Naive thymus-derived CD4-positive, alpha-beta T cell (primary cell): ENCODE measurements at regions not wholly inside any gene's neighbourhood (a gene's known extent, or its start where the extent isn't known, plus 50 kb on each side); places are given as distances from the start of the nearest gene placed in this dataset.

Source experiments
- ATAC-seq: fragments of 150-1000 bp; cut with Tn5 transposase; 2 replicates; pipeline ENCODE4 v1.10.0; 2021; ENCODE audit warnings: mild to moderate bottlenecking, moderate library complexity
- CTCF ChIA-PET: fragments of 350-600 bp; sonication (Branson Sonifier 250); formaldehyde crosslinking; loops from one replicate; lab custom pipeline; 2021; ENCODE audit warnings: antibody characterized with exemption; lab: Charles Lee
- POLR2A ChIA-PET: fragments of 350-600 bp; sonication (Branson Sonifier 250); formaldehyde crosslinking; loops from one replicate; lab custom pipeline; 2021; ENCODE audit warnings: antibody characterized with exemption, inconsistent platforms; lab: Charles Lee
- DNase-seq, 9 donors: peaks; one replicate each; pipeline versions ENCODE4 v3.0.0 to v3.0.0-alpha.2; 2020 to 2022; ENCODE audit warnings: mixed read lengths in 1 of 9
- H3K27ac ChIP-seq: one replicate; pipeline ENCODE4 v1.7.0; 2013; ENCODE audit warnings: mild to moderate bottlenecking, low read depth, low read length, moderate library complexity
- H3K27me3 ChIP-seq, 2 donors: one replicate each; pipeline ENCODE4 v1.7.0; 2013; ENCODE audit warnings: low read length in 2 of 2, mild to moderate bottlenecking in 2 of 2, moderate library complexity in 2 of 2; ENCODE audit not compliant: control insufficient read depth in 2 of 2, insufficient read depth in 2 of 2
- H3K36me3 ChIP-seq, 3 experiments: 1 replicate in 2 of 3; 2 replicates in 1 of 3; pipeline ENCODE4 v1.7.0; 2013; ENCODE audit warnings: low read length in 3 of 3, mild to moderate bottlenecking in 3 of 3, moderate library complexity in 1 of 3; ENCODE audit not compliant: insufficient read depth in 3 of 3, control insufficient read depth in 2 of 3
- H3K4me1 ChIP-seq, 2 donors: one replicate each; pipeline ENCODE4 v1.7.0; 2013; ENCODE audit warnings: low read length in 2 of 2, mild to moderate bottlenecking in 2 of 2, moderate library complexity in 1 of 2; ENCODE audit not compliant: control insufficient read depth in 2 of 2, insufficient read depth in 2 of 2
- H3K4me3 ChIP-seq: 2 replicates; pipeline ENCODE4 v1.7.0; 2013; ENCODE audit warnings: mild to moderate bottlenecking, low read length
- H3K9me3 ChIP-seq, 3 experiments: 1 replicate in 2 of 3; 2 replicates in 1 of 3; pipeline ENCODE4 v1.7.0; 2013; ENCODE audit warnings: low read length in 3 of 3; ENCODE audit not compliant: control insufficient read depth in 2 of 3
- H3K27ac Mint-ChIP-seq, 9 donors: one replicate each; pipeline ENCODE4 v1.8.0; 2020 to 2022; ENCODE audit warnings: mixed read lengths in 9 of 9, mild to moderate bottlenecking in 8 of 9, moderate library complexity in 5 of 9, inconsistent platforms in 2 of 9
- H3K27me3 Mint-ChIP-seq, 5 donors: one replicate each; pipeline ENCODE4 v1.8.0; 2021 to 2022; ENCODE audit warnings: mixed read lengths in 5 of 5, mild to moderate bottlenecking in 1 of 5
- H3K36me3 Mint-ChIP-seq, 5 donors: one replicate each; pipeline ENCODE4 v1.8.0; 2020 to 2022; ENCODE audit warnings: mixed read lengths in 5 of 5, mild to moderate bottlenecking in 3 of 5, inconsistent platforms in 1 of 5
- H3K4me1 Mint-ChIP-seq, 7 donors: one replicate each; pipeline ENCODE4 v1.8.0; 2020 to 2022; ENCODE audit warnings: mixed read lengths in 7 of 7, mild to moderate bottlenecking in 3 of 7, inconsistent platforms in 1 of 7
- H3K4me3 Mint-ChIP-seq, 10 donors: one replicate each; pipeline ENCODE4 v1.8.0; 2020 to 2022; ENCODE audit warnings: mild to moderate bottlenecking in 10 of 10, mixed read lengths in 10 of 10, moderate library complexity in 6 of 10, inconsistent platforms in 2 of 10
- H3K9me3 Mint-ChIP-seq, 11 donors: one replicate each; pipeline ENCODE4 v1.8.0; 2020 to 2022; ENCODE audit warnings: mixed read lengths in 11 of 11, mild to moderate bottlenecking in 4 of 11, inconsistent platforms in 1 of 11, moderate library complexity in 1 of 11
- intact Hi-C, 2 donors: fragments of 100-400 bp; cut with micrococcal nuclease; formaldehyde crosslinking; loops; one replicate each; pipeline ENCODE4 v1.15.1; 2023

DNA sequence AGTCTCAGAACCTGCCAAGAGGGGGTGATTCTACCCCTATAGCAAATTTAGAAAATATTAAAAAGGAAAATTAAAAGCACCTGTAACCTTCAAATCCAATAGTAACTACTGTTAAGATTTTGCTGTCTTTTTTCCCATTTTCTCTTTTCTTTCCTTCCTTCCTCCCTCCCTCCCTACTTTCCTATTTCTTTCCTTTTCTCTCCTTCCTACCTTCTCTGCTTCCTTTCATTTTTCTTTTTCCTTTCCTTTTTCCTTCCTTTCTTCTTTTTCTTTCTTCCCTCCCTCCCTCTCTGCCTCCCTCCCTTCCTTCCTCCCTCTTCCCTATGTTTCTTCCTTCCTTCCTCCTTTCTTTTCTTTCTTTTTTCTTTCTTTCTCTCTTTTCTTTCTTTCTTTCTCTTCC, 120.2 kb upstream of the KCTD7 start:
- H3K27ac Mint-ChIP-seq = peak overlapping the region in 1 of 9 donors; percentile 51
- intact Hi-C loops = no loop called here
- CTCF ChIA-PET = no interaction called here

DNA sequence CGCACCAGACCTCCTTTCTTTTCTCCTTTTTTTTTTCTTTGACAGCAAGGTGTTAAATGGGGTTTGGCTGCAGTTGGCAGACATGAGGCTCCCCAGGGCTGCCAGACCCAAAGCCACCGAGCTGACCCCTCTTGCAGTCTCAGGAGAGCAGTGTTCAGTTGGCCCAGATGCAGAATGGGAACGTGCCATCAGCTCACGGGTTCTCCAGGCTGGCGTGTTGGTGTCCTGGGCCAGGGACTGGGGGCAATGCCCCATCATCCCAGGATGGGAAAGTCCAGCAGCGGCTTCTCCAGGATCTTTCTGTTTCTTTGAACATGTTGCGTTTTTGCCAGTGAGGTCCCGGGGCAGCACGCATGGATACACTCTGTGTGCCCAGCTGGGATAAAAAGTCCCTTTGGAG, 114.6 kb upstream of the KCTD7 start:
- intact Hi-C loops = no loop called here
- no peaks in the 10 kb centered on the region for H3K36me3 ChIP-seq
- CTCF ChIA-PET = no interaction called here
- Mint-ChIP-seq H3K4me1 (no peaks in the 10 kb centered on the region), H3K27me3 (no peaks in the 10 kb centered on the region), H3K9me3 (no peaks in the 10 kb centered on the region), H3K4me3 (no peak overlapping the region), H3K27ac (no peak overlapping the region), H3K36me3 (no peaks in the 10 kb centered on the region)
- no peak overlapping the region for H3K4me3 ChIP-seq
- DNase-seq (no peak), ATAC-seq (no peak)
- no peak overlapping the region for H3K27ac ChIP-seq
- H3K9me3 ChIP-seq = no peaks in the 10 kb centered on the region
- POLR2A ChIA-PET = interaction anchor here (1.3 kb wide), 1 partner anchor 20 kb away, joined by 4 read pairs; no protein-coding TSS in a partner anchor
- no peaks in the 10 kb centered on the region for H3K4me1 ChIP-seq
- no peaks in the 10 kb centered on the region for H3K27me3 ChIP-seq

More for the DNA sequence above, 120.2 kb upstream of the KCTD7 start:
- Histone ChIP-seq H3K36me3 (no peaks in the 10 kb centered on the region), H3K27me3 (no peaks in the 10 kb centered on the region), H3K4me1 (peaks cover 7 to 8% of the 10 kb centered on the region in 2 donors), H3K9me3 (no peaks in the 10 kb centered on the region), H3K4me3 (no peak overlapping the region), H3K27ac (no peak overlapping the region)
- Mint-ChIP-seq H3K9me3 (peaks cover 0 to 2% (median 0%) of the 10 kb centered on the region in 11 donors), H3K27me3 (peaks cover 0 to 31% (median 6%) of the 10 kb centered on the region in 5 donors), H3K36me3 (no peaks in the 10 kb centered on the region), H3K4me1 (peaks cover 0 to 10% (median 6%) of the 10 kb centered on the region in 7 donors), H3K4me3 (no peak overlapping the region)
- ATAC-seq = no peak
- POLR2A ChIA-PET = interaction anchor here (0.6 kb wide), 1 partner anchor 17 kb away, joined by 3 read pairs; no protein-coding TSS in a partner anchor
- no peak for DNase-seq

DNA sequence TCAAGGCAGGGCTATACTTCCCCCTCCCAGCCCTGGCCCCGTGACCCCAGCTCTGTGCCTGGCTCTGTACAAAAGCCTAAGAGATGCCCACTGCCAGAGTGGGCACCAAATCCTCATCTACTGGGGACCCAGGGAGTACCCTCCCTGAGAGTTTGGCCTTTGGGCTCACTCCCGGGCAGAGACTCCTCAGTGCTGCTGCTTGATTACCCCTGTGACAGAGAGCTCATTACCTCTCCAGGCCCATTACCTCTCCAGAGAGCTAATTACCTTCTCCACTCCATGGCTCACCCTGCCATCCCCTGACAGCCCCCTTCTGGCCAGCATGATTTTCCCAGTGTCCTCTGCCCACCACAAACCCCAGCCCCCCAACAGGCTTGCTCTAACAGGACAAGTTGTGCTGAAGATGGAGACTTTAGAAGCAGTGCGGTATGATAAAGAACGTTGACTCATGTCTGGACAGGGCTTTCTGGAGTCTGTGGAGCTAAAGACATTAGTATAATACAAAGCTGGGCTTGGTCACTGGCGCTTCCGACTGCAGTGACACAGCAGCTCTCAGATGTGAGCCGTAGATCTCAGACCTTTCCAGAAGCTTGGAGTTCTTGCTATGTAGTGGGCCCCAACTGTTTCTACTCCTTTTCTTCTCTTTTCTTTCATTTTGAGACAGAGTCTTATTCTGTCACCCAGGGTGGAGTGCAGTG, 111.3 kb upstream of the KCTD7 start:
- POLR2A ChIA-PET = interaction anchor here (1.4 kb wide), 1 partner anchor 24 kb away, joined by 5 read pairs; no protein-coding TSS in a partner anchor
- peak overlapping the region in 1 of 9 donors; percentile 46 for H3K27ac Mint-ChIP-seq
- Histone ChIP-seq H3K27me3 (no peaks in the 10 kb centered on the region), H3K9me3 (no peaks in the 10 kb centered on the region), H3K4me1 (no peaks in the 10 kb centered on the region), H3K27ac (no peak overlapping the region), H3K36me3 (no peaks in the 10 kb centered on the region), H3K4me3 (no peak overlapping the region)
- CTCF ChIA-PET = no interaction called here
- ATAC-seq (no peak), DNase-seq (no peak)
- no peaks in the 10 kb centered on the region for H3K9me3 Mint-ChIP-seq
- no peak overlapping the region for H3K4me3 Mint-ChIP-seq
- H3K27me3 Mint-ChIP-seq = no peaks in the 10 kb centered on the region
- peaks cover 0 to 4% (median 0%) of the 10 kb centered on the region in 7 donors for H3K4me1 Mint-ChIP-seq
- no peaks in the 10 kb centered on the region for H3K36me3 Mint-ChIP-seq
- intact Hi-C loops = no loop called here

DNA sequence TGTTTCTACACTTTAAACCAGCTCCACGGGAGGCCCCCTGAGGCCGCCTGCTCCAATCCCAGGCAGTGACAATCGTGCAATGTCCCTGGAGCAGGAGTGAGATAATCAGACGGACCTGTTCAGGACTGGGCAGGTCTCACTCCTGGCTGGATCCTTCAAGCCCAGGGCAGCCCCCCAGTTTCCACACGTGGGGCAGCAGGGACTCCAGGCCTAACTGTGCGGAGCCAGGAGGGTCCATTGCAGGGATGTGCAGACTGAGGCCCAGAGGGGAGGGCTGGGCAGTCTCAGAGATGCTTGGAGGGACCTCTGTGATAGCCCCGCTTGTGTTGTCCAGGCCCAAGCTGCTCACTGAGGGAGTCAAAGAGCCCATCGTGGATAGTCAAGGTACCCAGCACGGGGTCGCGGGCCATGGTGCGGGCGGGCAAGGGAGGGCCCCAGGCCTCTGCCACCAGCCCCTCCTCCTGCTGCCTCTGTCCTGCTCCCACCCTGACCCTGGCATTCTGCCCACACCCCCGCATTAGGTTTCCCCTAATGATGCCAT, 110.5 kb upstream of the KCTD7 start:
- no peak for DNase-seq

DNA sequence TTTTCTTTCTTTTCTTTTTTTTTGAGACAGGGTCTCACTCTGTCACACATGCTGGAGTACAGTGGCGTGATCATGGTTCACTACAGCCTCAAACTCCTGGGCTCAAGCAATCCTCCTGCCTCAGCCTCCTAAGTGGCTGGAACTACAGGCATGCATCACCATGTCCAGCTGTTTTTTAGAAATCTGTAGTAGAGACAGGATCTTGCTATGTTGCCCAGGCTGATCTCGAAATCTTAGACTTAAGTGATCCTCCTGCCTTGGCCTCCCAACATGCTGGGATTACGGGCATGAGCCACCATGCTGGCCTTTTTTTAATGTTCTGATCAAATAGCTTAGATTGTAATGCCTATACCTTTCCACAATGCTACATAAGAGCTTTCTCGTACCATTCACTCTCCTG, 107.0 kb upstream of the KCTD7 start:
- Histone ChIP-seq H3K9me3 (no peaks in the 10 kb centered on the region), H3K36me3 (no peaks in the 10 kb centered on the region), H3K4me1 (no peaks in the 10 kb centered on the region), H3K4me3 (no peak overlapping the region), H3K27me3 (no peaks in the 10 kb centered on the region), H3K27ac (no peak overlapping the region)
- Mint-ChIP-seq H3K4me3 (no peak overlapping the region), H3K27me3 (no peaks in the 10 kb centered on the region), H3K9me3 (no peaks in the 10 kb centered on the region), H3K36me3 (no peaks in the 10 kb centered on the region), H3K4me1 (peaks cover 0 to 5% (median 0%) of the 10 kb centered on the region in 7 donors), H3K27ac (peak overlapping the region in 3 of 9 donors; percentile 18 to 75 (median 30))
- CTCF ChIA-PET = no interaction called here
- POLR2A ChIA-PET = no interaction called here
- no peak for ATAC-seq
- intact Hi-C loops = loop anchor here in 1 of 2 donors (10.0 kb wide), 1 partner anchor 57 kb away; no protein-coding TSS in a partner anchor
- no peak for DNase-seq

More for the DNA sequence above, 110.5 kb upstream of the KCTD7 start:
- H3K27ac ChIP-seq = no peak overlapping the region
- no peak overlapping the region for H3K27ac Mint-ChIP-seq
- H3K36me3 ChIP-seq = no peaks in the 10 kb centered on the region
- no peak overlapping the region for H3K4me3 ChIP-seq
- H3K27me3 ChIP-seq = no peaks in the 10 kb centered on the region
- CTCF ChIA-PET = no interaction called here
- intact Hi-C loops = no loop called here
- POLR2A ChIA-PET = interaction anchor here (1.4 kb wide), 1 partner anchor 25 kb away, joined by 5 read pairs; no protein-coding TSS in a partner anchor
- H3K36me3 Mint-ChIP-seq = no peaks in the 10 kb centered on the region
- ATAC-seq = no peak
- no peaks in the 10 kb centered on the region for H3K4me1 ChIP-seq
- H3K9me3 ChIP-seq = no peaks in the 10 kb centered on the region
- H3K27me3 Mint-ChIP-seq = no peaks in the 10 kb centered on the region
- H3K4me1 Mint-ChIP-seq = peaks cover 0 to 4% (median 0%) of the 10 kb centered on the region in 7 donors
- H3K4me3 Mint-ChIP-seq = no peak overlapping the region
- no peaks in the 10 kb centered on the region for H3K9me3 Mint-ChIP-seq

DNA sequence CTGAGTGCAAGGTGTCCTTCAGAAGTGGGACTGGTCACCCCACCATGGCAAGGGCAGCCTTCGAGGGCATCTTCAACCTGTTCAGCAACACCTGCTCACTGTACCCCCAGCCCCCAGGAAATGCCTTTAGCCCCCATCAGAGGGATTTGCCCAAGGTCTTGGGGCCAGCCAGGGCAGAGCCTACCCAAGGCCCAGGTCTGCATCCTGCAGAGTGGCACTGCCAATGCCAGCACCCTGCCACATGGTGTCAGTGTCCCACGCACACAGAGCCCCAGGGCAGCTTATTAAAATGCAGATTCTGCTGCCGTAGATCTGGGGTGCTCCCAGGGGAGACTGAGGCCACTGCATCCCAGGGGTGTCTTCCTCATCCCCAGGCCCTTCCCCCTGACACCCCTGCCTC, 106.2 kb upstream of the KCTD7 start:
- intact Hi-C loops = loop anchor here in 1 of 2 donors (10.0 kb wide), 1 partner anchor 58 kb away; no protein-coding TSS in a partner anchor
- no peaks in the 10 kb centered on the region for H3K9me3 Mint-ChIP-seq
- H3K27ac Mint-ChIP-seq = no peak overlapping the region
- no peaks in the 10 kb centered on the region for H3K36me3 ChIP-seq
- ChIA-PET POLR2A (no interaction called here), CTCF (interaction anchor here (0.6 kb wide), 1 partner anchor 180 kb away, joined by 3 read pairs; no protein-coding TSS in a partner anchor)
- DNase-seq = no peak
- no peaks in the 10 kb centered on the region for H3K27me3 Mint-ChIP-seq
- peak; percentile 47 for ATAC-seq
- H3K27me3 ChIP-seq = no peaks in the 10 kb centered on the region
- no peak overlapping the region for H3K27ac ChIP-seq
- H3K36me3 Mint-ChIP-seq = no peaks in the 10 kb centered on the region
- no peaks in the 10 kb centered on the region for H3K4me1 ChIP-seq
- no peaks in the 10 kb centered on the region for H3K9me3 ChIP-seq
- no peak overlapping the region for H3K4me3 Mint-ChIP-seq
- no peak overlapping the region for H3K4me3 ChIP-seq
- peaks cover 0 to 5% (median 0%) of the 10 kb centered on the region in 7 donors for H3K4me1 Mint-ChIP-seq
